C4-2B (cell line): ENCODE measurements at regions not wholly inside any gene's neighbourhood (a gene's known extent, or its start where the extent isn't known, plus 50 kb on each side); places are given as distances from the start of the nearest gene placed in this dataset.

ENCODE experiments used
- H3K27ac ChIP-seq: fragments of 450-650 bp; 2 replicates; pipeline ENCODE4 v1.5.1; 2017
- ZFX ChIP-seq: fragments of 450-650 bp; IDR thresholded peaks from 2 replicates; pipeline ENCODE4 v1.6.1; 2017
- TF ChIP-seq, protein P1 (sequence below): fragments of 450-650 bp; conservative IDR thresholded peaks from 2 replicates; pipeline ENCODE4 v1.5.1; 2017; ENCODE audit warnings: mild to moderate bottlenecking

DNA sequence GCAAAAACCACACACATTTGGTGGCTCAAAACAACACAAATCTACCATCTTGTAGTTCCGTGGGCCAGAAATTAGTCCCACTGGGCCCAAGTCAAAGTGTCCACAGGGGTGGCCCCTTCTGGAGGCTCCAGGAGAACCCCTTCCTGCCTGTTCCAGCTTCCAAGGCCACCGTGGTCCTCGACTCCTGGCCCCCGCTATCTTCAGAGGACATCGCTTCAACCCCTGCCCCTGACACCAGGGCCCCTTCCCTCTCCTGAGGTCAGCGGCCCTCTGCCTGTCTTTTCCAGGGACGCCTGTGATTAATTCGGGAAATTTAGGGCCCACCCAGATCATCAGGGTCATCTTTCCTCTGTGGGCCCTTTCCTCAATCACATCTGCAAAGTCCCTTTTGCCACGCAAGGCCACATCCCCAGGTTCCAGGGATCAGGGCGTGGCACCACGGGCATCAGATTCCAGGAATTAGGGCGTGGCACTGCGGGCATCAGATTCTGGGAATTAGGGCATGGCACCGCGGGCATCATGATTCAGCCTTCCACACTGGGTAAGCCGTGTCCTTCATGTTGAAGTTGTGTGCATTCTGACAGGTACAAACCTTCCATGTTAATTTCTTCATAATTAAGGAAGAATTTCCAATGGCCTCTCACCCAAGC lies 59.9 kb upstream of the SMOC2 start:
- no peak overlapping the region for H3K27ac ChIP-seq
- TF ChIP-seq, protein P1, sequence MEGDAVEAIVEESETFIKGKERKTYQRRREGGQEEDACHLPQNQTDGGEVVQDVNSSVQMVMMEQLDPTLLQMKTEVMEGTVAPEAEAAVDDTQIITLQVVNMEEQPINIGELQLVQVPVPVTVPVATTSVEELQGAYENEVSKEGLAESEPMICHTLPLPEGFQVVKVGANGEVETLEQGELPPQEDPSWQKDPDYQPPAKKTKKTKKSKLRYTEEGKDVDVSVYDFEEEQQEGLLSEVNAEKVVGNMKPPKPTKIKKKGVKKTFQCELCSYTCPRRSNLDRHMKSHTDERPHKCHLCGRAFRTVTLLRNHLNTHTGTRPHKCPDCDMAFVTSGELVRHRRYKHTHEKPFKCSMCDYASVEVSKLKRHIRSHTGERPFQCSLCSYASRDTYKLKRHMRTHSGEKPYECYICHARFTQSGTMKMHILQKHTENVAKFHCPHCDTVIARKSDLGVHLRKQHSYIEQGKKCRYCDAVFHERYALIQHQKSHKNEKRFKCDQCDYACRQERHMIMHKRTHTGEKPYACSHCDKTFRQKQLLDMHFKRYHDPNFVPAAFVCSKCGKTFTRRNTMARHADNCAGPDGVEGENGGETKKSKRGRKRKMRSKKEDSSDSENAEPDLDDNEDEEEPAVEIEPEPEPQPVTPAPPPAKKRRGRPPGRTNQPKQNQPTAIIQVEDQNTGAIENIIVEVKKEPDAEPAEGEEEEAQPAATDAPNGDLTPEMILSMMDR: no peak

DNA sequence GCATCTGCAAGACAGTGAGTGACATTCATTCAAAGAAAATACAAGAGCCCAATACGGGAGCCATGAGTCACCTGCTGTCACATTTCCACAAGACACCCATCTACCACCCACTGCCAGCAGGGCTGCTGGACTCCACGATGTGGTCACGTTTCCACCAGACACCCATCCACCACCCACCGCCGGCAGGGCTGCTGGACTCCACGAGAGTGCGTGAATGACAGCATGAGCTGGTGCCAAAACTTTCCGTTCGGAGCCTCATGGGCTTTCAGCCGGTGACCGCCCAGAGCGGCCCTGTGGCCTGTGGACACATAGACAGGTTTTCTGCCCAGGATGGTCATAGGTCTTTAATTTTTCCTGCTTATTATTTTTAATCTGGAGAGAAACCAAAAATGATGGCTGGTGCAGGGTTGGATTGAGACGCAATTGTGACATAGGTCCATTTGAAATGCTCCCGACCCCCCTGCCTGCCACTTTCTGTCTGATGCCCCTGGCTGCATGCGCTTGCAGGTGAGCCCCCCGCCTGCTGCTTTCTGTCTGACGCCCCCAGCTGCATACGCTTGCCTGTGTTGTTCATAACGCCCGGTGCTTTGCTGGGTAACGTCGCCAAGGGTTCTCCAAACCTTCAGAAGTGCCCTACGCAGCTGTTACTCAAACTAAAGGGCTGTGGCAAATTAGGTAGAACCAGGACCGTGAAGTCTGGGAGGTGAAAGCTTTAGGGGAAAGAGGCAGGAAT lies 59.1 kb upstream of the SMOC2 start:
- H3K27ac ChIP-seq: no peak overlapping the region
- TF ChIP-seq, protein P1: no peak
- TF ChIP-seq ZFX: no peak

- H3K27ac ChIP-seq: no peak overlapping the region
- TF ChIP-seq, protein P1: no peak
- no peak for TF ChIP-seq ZFX
Observed at GRCh38 chr6:168383062-168383854, 57.7 kb upstream of the SMOC2 start.

- no peak for TF ChIP-seq ZFX
- TF ChIP-seq, protein P1: no peak
- H3K27ac ChIP-seq: no peak overlapping the region
Observed at GRCh38 chr6:168384045-168385036, 56.6 kb upstream of the SMOC2 start.

GRCh38 chr6:168385037-168385759 lies 55.8 kb upstream of the SMOC2 start:
- H3K27ac ChIP-seq: no peak overlapping the region
- TF ChIP-seq, protein P1: no peak
- TF ChIP-seq ZFX: no peak
